ENCODE measurements at regions not wholly inside any gene's neighbourhood (a gene's known extent, or its start where the extent isn't known, plus 50 kb on each side); places are given as distances from the start of the nearest gene placed in this dataset.

DNA sequence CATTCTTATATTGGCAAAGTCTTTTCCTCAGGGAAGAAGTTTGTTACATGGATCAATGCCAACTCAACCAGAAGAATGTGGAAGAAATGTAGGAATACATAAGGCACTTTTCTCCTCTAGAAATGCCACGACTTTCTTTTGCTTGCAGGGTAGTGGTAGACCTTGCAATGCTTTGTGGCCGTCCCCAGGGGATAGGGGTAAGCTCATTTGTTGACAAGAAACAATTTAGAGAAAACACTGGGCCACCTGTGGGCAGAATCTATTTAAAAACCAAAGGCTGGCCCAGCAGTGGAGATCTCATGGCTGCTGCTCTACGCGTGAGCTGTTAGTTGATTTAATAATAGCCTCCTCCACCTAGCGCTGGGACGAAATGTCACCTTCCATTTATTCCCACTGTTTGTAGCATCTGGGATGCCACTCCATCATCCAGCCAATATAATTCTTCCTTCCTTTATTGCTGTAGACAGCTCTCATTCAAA is 64.6 kb upstream of the PFN2 start:
- TF ChIP-seq, protein P1, sequence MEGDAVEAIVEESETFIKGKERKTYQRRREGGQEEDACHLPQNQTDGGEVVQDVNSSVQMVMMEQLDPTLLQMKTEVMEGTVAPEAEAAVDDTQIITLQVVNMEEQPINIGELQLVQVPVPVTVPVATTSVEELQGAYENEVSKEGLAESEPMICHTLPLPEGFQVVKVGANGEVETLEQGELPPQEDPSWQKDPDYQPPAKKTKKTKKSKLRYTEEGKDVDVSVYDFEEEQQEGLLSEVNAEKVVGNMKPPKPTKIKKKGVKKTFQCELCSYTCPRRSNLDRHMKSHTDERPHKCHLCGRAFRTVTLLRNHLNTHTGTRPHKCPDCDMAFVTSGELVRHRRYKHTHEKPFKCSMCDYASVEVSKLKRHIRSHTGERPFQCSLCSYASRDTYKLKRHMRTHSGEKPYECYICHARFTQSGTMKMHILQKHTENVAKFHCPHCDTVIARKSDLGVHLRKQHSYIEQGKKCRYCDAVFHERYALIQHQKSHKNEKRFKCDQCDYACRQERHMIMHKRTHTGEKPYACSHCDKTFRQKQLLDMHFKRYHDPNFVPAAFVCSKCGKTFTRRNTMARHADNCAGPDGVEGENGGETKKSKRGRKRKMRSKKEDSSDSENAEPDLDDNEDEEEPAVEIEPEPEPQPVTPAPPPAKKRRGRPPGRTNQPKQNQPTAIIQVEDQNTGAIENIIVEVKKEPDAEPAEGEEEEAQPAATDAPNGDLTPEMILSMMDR (IDR thresholded peaks at IDR 0.05), result no peak
- TF ChIP-seq POLR2A (IDR thresholded peaks at IDR 0.05), result no peak
